Chondrocyte (in vitro differentiated cells): ENCODE measurements at regions not wholly inside any gene's neighbourhood (a gene's known extent, or its start where the extent isn't known, plus 50 kb on each side); places are given as distances from the start of the nearest gene placed in this dataset.

Experiments
- DNase-seq: peaks from one replicate; pipeline ENCODE4 v3.0.0; 2021; ENCODE audit warnings: mixed read lengths, low spot score
- H3K27ac Mint-ChIP-seq: one replicate; pipeline ENCODE4 v1.8.0; 2021; ENCODE audit warnings: mild to moderate bottlenecking, moderate library complexity, mixed read lengths; ENCODE audit not compliant: unreplicated experiment
- H3K27me3 Mint-ChIP-seq: 2 replicates; pipeline ENCODE4 v1.8.0; 2021; ENCODE audit warnings: low read depth, mixed read lengths
- H3K36me3 Mint-ChIP-seq: 2 replicates; pipeline ENCODE4 v1.8.0; 2021; ENCODE audit warnings: low read depth, mixed read lengths
- H3K4me1 Mint-ChIP-seq: 2 replicates; pipeline ENCODE4 v1.8.0; 2021; ENCODE audit warnings: low read depth, mild to moderate bottlenecking, mixed read lengths
- H3K4me3 Mint-ChIP-seq: one replicate; pipeline ENCODE4 v1.8.0; 2021; ENCODE audit warnings: mild to moderate bottlenecking, moderate library complexity, mixed read lengths; ENCODE audit not compliant: unreplicated experiment
- H3K9me3 Mint-ChIP-seq: 2 replicates; pipeline ENCODE4 v1.8.0; 2021; ENCODE audit warnings: low read depth, mixed read lengths
- CTCF ChIP-seq: fragments of 200-600 bp; sonication (generic); IDR thresholded peaks from 2 replicates; pipeline ENCODE4 v1.5.0; 2021; ENCODE audit warnings: antibody characterized with exemption, mild to moderate bottlenecking, moderate library complexity

DNA sequence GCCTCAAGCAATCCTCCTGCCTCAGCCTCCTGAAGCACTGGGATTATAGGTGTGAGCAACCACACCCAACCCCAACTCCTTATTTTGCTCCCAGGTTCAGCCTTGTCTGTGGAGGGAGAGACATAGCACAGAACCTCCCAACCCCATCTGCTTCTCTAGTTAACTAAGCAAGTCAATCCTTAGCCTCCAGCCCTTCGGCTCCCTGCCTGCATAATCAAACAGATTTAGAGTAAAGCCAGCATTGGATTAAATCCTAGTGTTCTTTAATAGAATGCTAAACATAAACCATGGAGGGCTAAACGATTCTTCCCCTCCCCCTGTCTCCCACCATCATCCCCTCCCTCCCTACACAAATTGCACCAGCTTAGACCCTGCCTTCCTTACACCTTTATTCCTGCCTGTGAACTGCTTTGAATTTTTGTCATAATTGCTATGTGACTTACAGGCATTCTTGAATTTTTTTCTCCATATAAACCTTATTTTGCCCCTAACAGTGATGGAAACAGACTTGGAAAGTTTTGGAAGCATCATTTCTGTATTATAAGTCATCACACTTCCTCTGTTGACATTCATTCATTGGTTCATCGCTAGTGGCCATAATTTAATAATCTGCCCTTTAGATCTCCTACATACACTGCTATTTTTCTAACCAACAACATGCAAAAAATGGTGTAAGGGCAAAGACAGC lies 72.6 kb upstream of the TOMM7 start:
- no peak for DNase-seq
- H3K27ac Mint-ChIP-seq, result no peak overlapping the region
- H3K4me1 Mint-ChIP-seq, result no peaks in the 10 kb centered on the region
- no peaks in the 10 kb centered on the region for H3K9me3 Mint-ChIP-seq
- H3K4me3 Mint-ChIP-seq, result no peak overlapping the region
- TF ChIP-seq CTCF, result no peak
- H3K27me3 Mint-ChIP-seq, result no peaks in the 10 kb centered on the region
- H3K36me3 Mint-ChIP-seq, result no peaks in the 10 kb centered on the region

GRCh38 chr7:22894546-22894945 lies 71.9 kb upstream of the TOMM7 start:
- Mint-ChIP-seq H3K27me3 (no peaks in the 10 kb centered on the region), H3K4me3 (no peak overlapping the region), H3K4me1 (no peaks in the 10 kb centered on the region), H3K9me3 (no peaks in the 10 kb centered on the region), H3K36me3 (no peaks in the 10 kb centered on the region), H3K27ac (no peak overlapping the region)
- no peak for TF ChIP-seq CTCF
- DNase-seq, result no peak

DNA sequence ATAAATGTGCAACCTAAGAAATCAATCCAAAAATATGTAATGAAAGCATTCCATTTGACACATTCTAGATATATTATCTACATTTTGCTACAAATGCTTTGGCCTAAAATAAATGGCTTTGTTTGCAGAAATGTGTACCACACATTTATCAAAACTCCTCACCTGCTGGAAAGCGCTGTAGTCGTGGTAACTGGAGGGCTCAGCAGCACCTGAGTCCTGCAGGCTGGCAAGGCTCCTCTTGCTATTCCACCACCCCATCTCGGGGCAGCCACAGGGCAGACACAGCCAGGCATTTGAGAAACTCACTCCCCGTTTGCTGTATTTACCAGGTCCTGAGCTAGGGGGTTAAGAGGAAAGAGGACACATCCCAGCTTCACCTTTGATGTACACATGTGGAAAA lies 68.1 kb upstream of the TOMM7 start:
- Mint-ChIP-seq H3K4me3 (no peak overlapping the region), H3K9me3 (no peaks in the 10 kb centered on the region), H3K36me3 (no peaks in the 10 kb centered on the region), H3K4me1 (peaks cover 6% of the 10 kb centered on the region), H3K27ac (no peak overlapping the region), H3K27me3 (no peaks in the 10 kb centered on the region)
- no peak for TF ChIP-seq CTCF
- no peak for DNase-seq

DNA sequence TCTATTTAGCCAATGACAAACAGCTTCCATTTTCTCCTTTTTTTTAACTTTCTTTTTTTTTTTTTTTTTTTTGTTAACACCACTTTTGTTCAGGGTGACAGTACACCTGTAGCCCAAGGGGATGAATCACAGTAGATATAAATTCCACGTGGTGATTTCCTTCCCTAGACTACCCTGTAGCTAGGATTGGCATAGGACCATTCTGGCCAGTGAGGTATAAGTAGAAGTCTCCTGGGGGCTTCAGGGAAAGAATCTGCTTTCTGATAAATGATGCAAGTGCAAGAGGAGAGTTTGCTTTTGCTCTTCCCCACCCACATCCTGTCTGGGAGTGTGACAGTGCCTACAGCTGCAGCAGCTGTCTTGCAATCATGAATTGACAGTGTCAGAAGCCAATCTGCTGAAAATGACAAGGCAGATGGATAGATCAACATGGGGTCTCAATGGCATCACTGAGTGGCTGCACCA lies 63.2 kb upstream of the TOMM7 start:
- no peak for TF ChIP-seq CTCF
- Mint-ChIP-seq H3K4me1 (peaks cover 7% of the 10 kb centered on the region), H3K27ac (no peak overlapping the region), H3K27me3 (no peaks in the 10 kb centered on the region), H3K4me3 (no peak overlapping the region), H3K36me3 (peaks cover 2% of the 10 kb centered on the region), H3K9me3 (no peaks in the 10 kb centered on the region)
- DNase-seq, result no peak

GRCh38 chr7:22884911-22885788 lies 62.5 kb upstream of the TOMM7 start:
- TF ChIP-seq CTCF, result no peak
- Mint-ChIP-seq H3K27ac (no peak overlapping the region), H3K9me3 (no peaks in the 10 kb centered on the region), H3K4me3 (no peak overlapping the region), H3K4me1 (peaks cover 7% of the 10 kb centered on the region), H3K36me3 (peaks cover 2% of the 10 kb centered on the region), H3K27me3 (no peaks in the 10 kb centered on the region)
- DNase-seq, result no peak
